H1 (cell line): ENCODE measurements at regions not wholly inside any gene's neighbourhood (a gene's known extent, or its start where the extent isn't known, plus 50 kb on each side); places are given as distances from the start of the nearest gene placed in this dataset.

Source experiments
- CTCF ChIA-PET: fragments of 300-600 bp; sonication (Branson Sonifier 250); formaldehyde crosslinking; loops from one replicate; lab custom pipeline; 2021; ENCODE audit not compliant: partially characterized antibody; lab: Charles Lee
- POLR2A ChIA-PET: fragments of 300-600 bp; sonication (Branson Sonifier 250); formaldehyde crosslinking; loops from one replicate; lab custom pipeline; 2021; ENCODE audit warnings: inconsistent platforms; ENCODE audit not compliant: partially characterized antibody; lab: Charles Lee
- DNase-seq, 2 experiments: peaks; one replicate each; pipeline versions ENCODE4 v3.0.0 to v3.0.0-alpha.2; 2010 to 2022; ENCODE audit warnings: low spot score in 2 of 2, low read depth in 1 of 2, mixed read lengths in 1 of 2
- FAIRE-seq: peaks from 2 replicates; lab custom pipeline; 2011; peaks lifted over from hg19 to GRCh38; lab: Jason Lieb, UNC
- H2AFZ ChIP-seq: 2 replicates; pipeline ENCODE4 v1.8.1; 2012; ENCODE audit warnings: low read length, inconsistent platforms
- H2AK5ac ChIP-seq: 2 replicates; pipeline ENCODE4 v1.6.1; 2013; ENCODE audit warnings: low read depth, low read length
- H2BK120ac ChIP-seq: replicated peaks from 2 replicates; pipeline ENCODE3; 2013; ENCODE audit warnings: low read depth, low read length, inconsistent platforms
- H2BK12ac ChIP-seq: 2 replicates; pipeline ENCODE4 v1.6.1; 2013; ENCODE audit warnings: low read depth, low read length
- H2BK15ac ChIP-seq: 2 replicates; pipeline ENCODE4 v1.6.1; 2013; ENCODE audit warnings: low read length
- H2BK20ac ChIP-seq: 2 replicates; pipeline ENCODE4 v1.6.1; 2013; ENCODE audit warnings: low read length
- H2BK5ac ChIP-seq: 2 replicates; pipeline ENCODE4 v1.6.1; 2013; ENCODE audit warnings: low read depth, low read length
- H3K14ac ChIP-seq: 2 replicates; pipeline ENCODE4 v1.6.1; 2013; ENCODE audit warnings: inconsistent platforms; ENCODE audit not compliant: insufficient read length
- H3K18ac ChIP-seq: 2 replicates; pipeline ENCODE4 v1.6.1; 2013; ENCODE audit warnings: low read length; ENCODE audit errors: extremely low read depth
- H3K23ac ChIP-seq: 2 replicates; pipeline ENCODE4 v1.6.1; 2013; ENCODE audit warnings: inconsistent platforms; ENCODE audit not compliant: insufficient read length
- H3K23me2 ChIP-seq: 2 replicates; pipeline ENCODE4 v1.6.1; 2013; ENCODE audit warnings: low read depth, low read length
- H3K27ac ChIP-seq: 2 replicates; pipeline ENCODE4 v1.6.1; 2011; ENCODE audit warnings: low read depth, low read length, inconsistent platforms
- H3K27me3 ChIP-seq, 4 experiments: replicated peaks in 1 of 4; 1 replicate in 1 of 4; 2 replicates in 3 of 4; pipeline versions ENCODE4 v1.6.1 to v1.8.1; 2011 to 2013; ENCODE audit warnings: low read length in 3 of 4, mild to moderate bottlenecking in 3 of 4, inconsistent platforms in 2 of 4, mixed read lengths in 2 of 4, moderate library complexity in 1 of 4; ENCODE audit not compliant: control insufficient read depth in 3 of 4, insufficient read depth in 3 of 4; ENCODE audit errors: extremely low read depth in 1 of 4
- H3K36me3 ChIP-seq, 4 experiments: 2 replicates each; pipeline versions ENCODE4 v1.6.1 to v1.8.1; 2011 to 2013; ENCODE audit warnings: mild to moderate bottlenecking in 4 of 4, low read length in 3 of 4, moderate library complexity in 2 of 4, control low read depth in 1 of 4, inconsistent platforms in 1 of 4; ENCODE audit not compliant: insufficient read depth in 4 of 4, control insufficient read depth in 2 of 4
- H3K4ac ChIP-seq: replicated peaks from 2 replicates; pipeline ENCODE3; 2013; ENCODE audit warnings: low read length, low read depth, mixed read lengths, inconsistent platforms; ENCODE audit not compliant: insufficient read length
- H3K4me1 ChIP-seq, 4 experiments: replicated peaks in 1 of 4; 1 replicate in 1 of 4; 2 replicates in 3 of 4; pipeline versions ENCODE4 v1.6.1 to v1.8.1; 2011 to 2013; ENCODE audit warnings: low read length in 3 of 4, inconsistent platforms in 2 of 4, mixed read lengths in 1 of 4; ENCODE audit not compliant: insufficient read depth in 4 of 4, control insufficient read depth in 3 of 4
- H3K4me2 ChIP-seq, 2 experiments: 2 replicates each; pipeline versions ENCODE4 v1.6.1 to v1.8.1; 2011 to 2013; ENCODE audit warnings: low read depth in 2 of 2, low read length in 2 of 2, control low read depth in 1 of 2, inconsistent platforms in 1 of 2, mild to moderate bottlenecking in 1 of 2; ENCODE audit not compliant: insufficient read depth in 1 of 2
- H3K4me3 ChIP-seq, 4 experiments: fragments of 200-600, 300-600 bp in 1 of 4; sonication (generic), shearing (Covaris generic), sonication (Bioruptor Twin) in 1 of 4; 2 replicates each; pipeline versions ENCODE4 v1.5.1 to v1.8.1; 2011 to 2016; ENCODE audit warnings: low read length in 4 of 4, low read depth in 3 of 4, control low read depth in 2 of 4, inconsistent platforms in 2 of 4, mild to moderate bottlenecking in 2 of 4, mixed read lengths in 1 of 4, moderate library complexity in 1 of 4; ENCODE audit not compliant: insufficient read depth in 2 of 4; ENCODE audit errors: extremely low read depth in 1 of 4
- H3K56ac ChIP-seq: replicated peaks from 2 replicates; pipeline ENCODE3; 2013; ENCODE audit warnings: low read depth, mild to moderate bottlenecking, mixed read lengths, low read length, inconsistent platforms; ENCODE audit not compliant: insufficient read length
- H3K79me1 ChIP-seq: 2 replicates; pipeline ENCODE4 v1.6.1; 2013; ENCODE audit warnings: low read depth, low read length, control low read depth
- H3K79me2 ChIP-seq, 2 experiments: 2 replicates each; pipeline versions ENCODE4 v1.6.1 to v1.8.1; 2012 to 2013; ENCODE audit warnings: low read length in 2 of 2, mild to moderate bottlenecking in 2 of 2, inconsistent platforms in 1 of 2; ENCODE audit not compliant: insufficient read depth in 2 of 2, control insufficient read depth in 1 of 2
- H3K9ac ChIP-seq, 4 experiments: replicated peaks in 1 of 4; 1 replicate in 1 of 4; 2 replicates in 3 of 4; pipeline versions ENCODE4 v1.6.1 to v1.8.1; 2011 to 2013; ENCODE audit warnings: low read depth in 3 of 4, low read length in 3 of 4, control low read depth in 2 of 4, mild to moderate bottlenecking in 2 of 4, moderate library complexity in 2 of 4, inconsistent platforms in 1 of 4; ENCODE audit errors: extremely low read depth in 1 of 4
- H3K9me3 ChIP-seq, 2 experiments: 2 replicates each; pipeline versions ENCODE4 v1.6.1 to v1.8.1; 2012 to 2013; ENCODE audit warnings: mild to moderate bottlenecking in 2 of 2, moderate library complexity in 2 of 2, control low read depth in 1 of 2, inconsistent platforms in 1 of 2, low read depth in 1 of 2, low read length in 1 of 2, mixed read lengths in 1 of 2; ENCODE audit not compliant: insufficient read depth in 2 of 2
- H4K20me1 ChIP-seq, 2 experiments: replicated peaks in 1 of 2; 2 replicates each; pipeline versions ENCODE3 to v1.8.1; 2011 to 2013; ENCODE audit warnings: inconsistent platforms in 2 of 2, low read length in 2 of 2, mild to moderate bottlenecking in 1 of 2; ENCODE audit not compliant: insufficient read depth in 2 of 2, control insufficient read depth in 1 of 2
- H4K5ac ChIP-seq: 2 replicates; pipeline ENCODE4 v1.6.1; 2013; ENCODE audit warnings: low read length, low read depth, mixed read lengths, inconsistent platforms; ENCODE audit not compliant: insufficient read length
- H4K8ac ChIP-seq: 2 replicates; pipeline ENCODE4 v1.8.0; 2013; ENCODE audit warnings: mild to moderate bottlenecking, moderate library complexity, low read length, inconsistent platforms; ENCODE audit not compliant: insufficient read depth; ENCODE audit errors: extremely low read depth
- H4K91ac ChIP-seq: replicated peaks from 2 replicates; pipeline ENCODE3; 2013; ENCODE audit warnings: low read length, mixed read lengths, inconsistent platforms; ENCODE audit not compliant: insufficient read length
- CHD2 ChIP-seq: IDR thresholded peaks from 2 replicates; pipeline ENCODE4 v1.6.1; 2012; ENCODE audit warnings: low read length, improper control_type of control experiment
- EP300 ChIP-seq, 2 experiments: IDR thresholded peaks; 1 replicate in 1 of 2; 2 replicates in 1 of 2; pipeline ENCODE4 v1.6.1; 2011 to 2012; ENCODE audit warnings: low read depth in 2 of 2, low read length in 2 of 2, mild to moderate bottlenecking in 2 of 2, borderline replicate concordance in 1 of 2, inconsistent platforms in 1 of 2, moderate library complexity in 1 of 2
- MAFK ChIP-seq: IDR thresholded peaks from 2 replicates; pipeline ENCODE4 v1.6.1; 2012; ENCODE audit warnings: low read depth, mild to moderate bottlenecking, improper control_type of control experiment, low read length
- NRF1 ChIP-seq: IDR thresholded peaks from 2 replicates; pipeline ENCODE4 v1.6.1; 2011; ENCODE audit warnings: mild to moderate bottlenecking, low read depth, low read length, improper control_type of control experiment
- POU5F1 ChIP-seq: IDR thresholded peaks from 2 replicates; pipeline ENCODE4 v1.6.1; 2011; ENCODE audit warnings: low read depth, mild to moderate bottlenecking, low read length, moderate library complexity
- WGBS, 2 experiments: shearing (Covaris generic) in 1 of 2; methylation state at CpG; one replicate each; pipeline versions ENCODE4 v1.1.6 to v1.1.7; 2013 to 2015; ENCODE audit warnings: low lambda C conversion rate in 2 of 2, mixed read lengths in 2 of 2, inconsistent platforms in 1 of 2, low coverage in 1 of 2, missing lambda C conversion rate in 1 of 2; ENCODE audit not compliant: insufficient replicate concordance in 2 of 2, insufficient coverage in 1 of 2, insufficient read length in 1 of 2; ENCODE audit errors: extremely low coverage in 1 of 2, missing lambda C conversion rate in 1 of 2; 5-methylcytosine and 5-hydroxymethylcytosine counted together
- TF ChIP-seq, protein P1 (sequence below): IDR thresholded peaks from 2 replicates; pipeline ENCODE4 v1.6.1; 2011; ENCODE audit warnings: low read depth, mild to moderate bottlenecking, low read length; ENCODE audit not compliant: insufficient read depth

DNA sequence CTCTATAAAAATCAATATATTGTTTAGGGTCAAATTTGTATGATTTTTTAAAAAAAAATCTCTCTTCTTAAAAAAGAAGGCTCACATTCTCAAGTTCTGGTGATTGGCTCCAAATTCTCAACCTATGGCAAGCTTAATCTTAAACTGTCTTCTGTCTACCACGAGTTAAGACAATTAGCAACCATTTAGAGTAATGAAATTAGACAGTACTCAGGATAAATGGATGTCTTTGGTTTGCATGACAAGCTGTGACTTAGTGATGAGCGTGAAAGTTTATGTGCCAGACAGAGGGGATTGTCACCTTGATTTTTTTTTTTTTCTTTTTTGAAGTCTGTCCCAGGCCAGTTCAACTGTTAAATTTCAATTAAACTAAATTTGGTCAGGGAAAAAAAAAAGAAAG, 1632.3 kb downstream of the MAT2B start:
- FAIRE-seq (no peak), DNase-seq (no peak)
- H2AK5ac ChIP-seq: no peak overlapping the region
- H3K23ac ChIP-seq: no peak overlapping the region
- no peaks in the 10 kb centered on the region for H3K27me3 ChIP-seq
- no peak overlapping the region for H4K5ac ChIP-seq
- H3K4ac ChIP-seq: no peak overlapping the region
- H3K79me1 ChIP-seq: no peaks in the 10 kb centered on the region
- H3K79me2 ChIP-seq: no peaks in the 10 kb centered on the region
- WGBS, 2 experiments: 91% methylated on average over 2 of the region's 2 CpGs; no CpG with 5 or more reads in 1 of the 2 experiments
- H3K18ac ChIP-seq: no peak overlapping the region; the same call in 1 of the 2 replicates
- H2BK120ac ChIP-seq: no peak overlapping the region
- no peaks in the 10 kb centered on the region for H3K36me3 ChIP-seq
- no peak overlapping the region for H2BK12ac ChIP-seq
- H2AFZ ChIP-seq: no peak overlapping the region
- no peak overlapping the region for H2BK5ac ChIP-seq
- no peaks in the 10 kb centered on the region for H3K9me3 ChIP-seq
- no peak overlapping the region for H2BK20ac ChIP-seq
- no peak overlapping the region for H3K4me2 ChIP-seq
- H3K56ac ChIP-seq: no peak overlapping the region
- H3K4me3 ChIP-seq: no peak overlapping the region
- H3K9ac ChIP-seq: no peak overlapping the region
- H4K8ac ChIP-seq: no peak overlapping the region
- no peaks in the 10 kb centered on the region; the same call in 1 of the 2 replicates for H3K23me2 ChIP-seq
- H3K14ac ChIP-seq: no peak overlapping the region
- no peaks in the 10 kb centered on the region for H4K20me1 ChIP-seq
- no peak overlapping the region for H3K27ac ChIP-seq
- CTCF ChIA-PET: no interaction called here
- peaks cover 0 to 2% (median 0%) of the 10 kb centered on the region in 4 experiments; a peak in 4 of 7 replicates for H3K4me1 ChIP-seq
- no peak overlapping the region for H4K91ac ChIP-seq
- H2BK15ac ChIP-seq: no peak overlapping the region
- POLR2A ChIA-PET: no interaction called here
- TF ChIP-seq CHD2: no peak
- TF ChIP-seq POU5F1: no peak
- no peak for TF ChIP-seq EP300 (IDR thresholded peaks at IDR 0.05; ENCODE audit: borderline replicate concordance in 1 of 2, low read depth in 2 of 2, low read length in 2 of 2)
- no peak for TF ChIP-seq MAFK
- TF ChIP-seq, protein P1, sequence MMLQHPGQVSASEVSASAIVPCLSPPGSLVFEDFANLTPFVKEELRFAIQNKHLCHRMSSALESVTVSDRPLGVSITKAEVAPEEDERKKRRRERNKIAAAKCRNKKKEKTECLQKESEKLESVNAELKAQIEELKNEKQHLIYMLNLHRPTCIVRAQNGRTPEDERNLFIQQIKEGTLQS: no peak
- TF ChIP-seq NRF1: no peak
